Heart right ventricle (tissue), 16 donors: ENCODE measurements at regions not wholly inside any gene's neighbourhood (a gene's known extent, or its start where the extent isn't known, plus 50 kb on each side); places are given as distances from the start of the nearest gene placed in this dataset.

Experiments used
- ATAC-seq, 8 donors: fragments of 200-7000 bp; cut with Tn5 transposase; one replicate each; pipeline ENCODE4 v1.9.1; 2020; ENCODE audit warnings: mild to moderate bottlenecking in 8 of 8, moderate library complexity in 8 of 8, moderate number of reproducible peaks in 1 of 8
- DNase-seq, 2 donors: peaks; one replicate each; pipeline ENCODE4 v3.0.0-alpha.2; 2020
- H3K27ac ChIP-seq, 10 donors: fragments of 200-600 bp; sonication (generic) in 2 of 10; one replicate each; pipeline versions ENCODE4 v1.5.0 to v1.8.0; 2020 to 2022; ENCODE audit warnings: mild to moderate bottlenecking in 3 of 10
- H3K27me3 ChIP-seq, 7 donors: fragments of 200-600 bp; one replicate each; pipeline ENCODE4 v1.8.0; 2021 to 2022; ENCODE audit warnings: mild to moderate bottlenecking in 2 of 7
- H3K36me3 ChIP-seq, 9 donors: fragments of 200-600 bp; sonication (generic) in 1 of 9; one replicate each; pipeline versions ENCODE4 v1.5.0 to v1.8.0; 2020 to 2022; ENCODE audit warnings: mild to moderate bottlenecking in 2 of 9
- H3K4me1 ChIP-seq, 9 donors: fragments of 200-600 bp; sonication (generic) in 1 of 9; one replicate each; pipeline versions ENCODE4 v1.5.0 to v1.8.0; 2020 to 2022; ENCODE audit warnings: mild to moderate bottlenecking in 4 of 9
- H3K4me3 ChIP-seq, 10 donors: fragments of 200-600 bp; sonication (generic) in 2 of 10; one replicate each; pipeline versions ENCODE4 v1.5.0 to v1.8.0; 2020 to 2022; ENCODE audit warnings: mild to moderate bottlenecking in 7 of 10, moderate library complexity in 2 of 10
- H3K9me3 ChIP-seq, 11 donors: fragments of 200-600 bp in 10 of 11; sonication (generic) in 2 of 11; one replicate each; pipeline versions ENCODE4 v1.5.0 to v1.8.0; 2013 to 2022; ENCODE audit warnings: mild to moderate bottlenecking in 2 of 11, control low read depth in 1 of 11, moderate library complexity in 1 of 11
- CTCF ChIP-seq, 9 donors: fragments of 200-600 bp; sonication (generic) in 2 of 9; IDR thresholded peaks; one replicate each; pipeline versions ENCODE4 v1.5.0 to v1.8.0; 2021 to 2022; ENCODE audit warnings: antibody characterized with exemption in 9 of 9, mild to moderate bottlenecking in 5 of 9, moderate library complexity in 1 of 9
- WGBS, 2 donors: extraction: QIAGEN DNeasy Blood & Tissue Kit; methylation state at CpG; one replicate each; pipeline ENCODE4 v1.1.7; 2013; ENCODE audit warnings: inconsistent platforms in 1 of 2; 5-methylcytosine and 5-hydroxymethylcytosine counted together
- intact Hi-C, 10 donors: fragments of 100-400 bp; cut with DNase I; formaldehyde crosslinking; loops; one replicate each; pipeline versions ENCODE4 v1.11.1 to v1.14.2; 2022
- donor health status: Arrhythmogenic right ventricular cardiomyopathy.
- donor health status: ischemic (EF 13 %, LVEDD 7.1; RV severe dilation, severe dysfunction).
- donor health status: healthy with polysubstance abuse.
- donor health status: DM: no; HTN: yes; CAD: no.
- donor health status: DM: no; HTN: no; CAD: no.
- donor health status: ischemic (EF 25% LVEDD 6.9; RV normal size, moderate dysfunction).
- donor health status: ischemic (EF 25% LVEDD 5.7; RV mildly dilated, moderate dysfunction).
- donor health status: healthy.
- donor health status: DM: yes; HTN: yes; CAD: no.
- donor health status: Ischemic cardiomyopathy.
- donor health status: ischemic (EF 35%, LVEDD 5.7; RV mildly dilated, moderate dysfunction).
- donor health status: nonischemic (EF 11% LVEDD 7.7; RV severe dilation, severe dysfunction).
- donor health status: DM: yes; HTN: yes; CAD: no.
- donor health status: PGD.
- donor health status: ischemic (EF 29% LVEDD 5.4; RV normal size, mild dysfunction).
- donor health status: nonischemic (EF 23%, LVEDD 6.1; RV moderate dilation, normal function).

- peak overlapping the region in 3 of 10 donors; percentile 3 to 25 (median 14) for H3K27ac ChIP-seq
- H3K27me3 ChIP-seq, result no peaks in the 10 kb centered on the region
- DNase-seq (no peak), ATAC-seq (peak in 1 of 8 donors; percentile 8)
- no peak for TF ChIP-seq CTCF (IDR thresholded peaks at IDR 0.05)
- H3K4me3 ChIP-seq, result no peak overlapping the region
- H3K9me3 ChIP-seq, result no peaks in the 10 kb centered on the region
- 87 to 95% methylated on average over 4 of the region's 4 CpGs for WGBS, 2 donors
- H3K4me1 ChIP-seq, result peaks cover 7 to 37% (median 24%) of the 10 kb centered on the region in 9 donors
- no peaks in the 10 kb centered on the region for H3K36me3 ChIP-seq
- intact Hi-C loops, result no loop called here
These were observed 52.8 kb upstream of the TMEM273 start for GRCh38 chr10:49240946-49241345.
